SK-N-MC (cell line): ENCODE measurements at regions not wholly inside any gene's neighbourhood (a gene's known extent, or its start where the extent isn't known, plus 50 kb on each side); places are given as distances from the start of the nearest gene placed in this dataset.

ENCODE experiments used
- EZH2 ChIP-seq: fragments of 200-600 bp; sonication (generic); IDR thresholded peaks from one replicate; pipeline ENCODE4 v1.6.1; 2017; ENCODE audit warnings: antibody characterized with exemption
- FOXP2 ChIP-seq: optimal IDR thresholded peaks from 2 replicates; pipeline ENCODE3; 2011; ENCODE audit warnings: mild to moderate bottlenecking, moderate library complexity; ENCODE audit not compliant: insufficient read depth; ENCODE audit errors: extremely low read length, control extremely low read depth
- POLR2AphosphoS5 ChIP-seq: IDR thresholded peaks from 2 replicates; pipeline ENCODE4 v1.6.1; 2012; ENCODE audit warnings: mild to moderate bottlenecking, low read depth, low read length, borderline replicate concordance

- TF ChIP-seq POLR2AphosphoS5 (no peak), EZH2 (no peak), FOXP2 (no peak)
These were observed 573.3 kb upstream of the NR2F2 start for GRCh38 chr15:95757171-95757570.
